K562 (cell line): ENCODE measurements at regions not wholly inside any gene's neighbourhood (a gene's known extent, or its start where the extent isn't known, plus 50 kb on each side); places are given as distances from the start of the nearest gene placed in this dataset.

Experiments used
- ATAC-seq: fragments of 200-7000 bp; cut with Tn5 transposase; 3 replicates; pipeline ENCODE4 v1.9.1; 2020; ENCODE audit warnings: moderate library complexity
- BruUV-seq: library from RNA; stranded (reverse); fragments of 400-500 nt; replicated peaks from 2 replicates; lab custom pipeline; 2021; lab: Mats Ljungman, UMichigan
- CTCF ChIA-PET: fragments of 300-600 bp; formaldehyde crosslinking; extraction: SDS; loops from one replicate; lab custom pipeline; 2021; ENCODE audit warnings: low intra/inter-chr PET ratio; lab: Yijun Ruan, JAX
- POLR2A ChIA-PET: fragments of 300-600, 350-650 bp; sonication (Branson Sonifier 250); formaldehyde crosslinking; extraction: SDS; loops from one replicate; lab custom pipeline; 2021; ENCODE audit warnings: antibody characterized with exemption, inconsistent platforms; lab: Yijun Ruan, JAX
- DNase-seq, 4 experiments: peaks; one replicate each; pipeline versions ENCODE4 v3.0.0 to v3.0.0-alpha.2; 2011 to 2018; ENCODE audit warnings: low spot score in 3 of 4, mixed read lengths in 3 of 4; ENCODE audit errors: extremely low read depth in 1 of 4
- FAIRE-seq: peaks from 2 replicates; lab custom pipeline; 2011; peaks lifted over from hg19 to GRCh38; lab: Jason Lieb, UNC
- H2AFZ ChIP-seq: 2 replicates; pipeline ENCODE4 v1.6.0; 2011; ENCODE audit warnings: low read depth, low read length, control low read depth, inconsistent platforms
- H3K27ac ChIP-seq: fragments of 200-600 bp; 3 replicates; pipeline ENCODE4 v1.8.0; 2011; ENCODE audit warnings: low read depth, mild to moderate bottlenecking, control low read depth, inconsistent platforms, low read length, moderate library complexity, mixed read lengths; ENCODE audit errors: extremely low read depth
- H3K27me3 ChIP-seq, 2 experiments: fragments of 300-600 bp in 1 of 2; 2 replicates in 1 of 2; 3 replicates in 1 of 2; pipeline versions ENCODE4 v1.6.0 to v1.8.0; 2011; ENCODE audit warnings: inconsistent platforms in 2 of 2, low read length in 2 of 2, mild to moderate bottlenecking in 1 of 2, mixed read lengths in 1 of 2, moderate library complexity in 1 of 2; ENCODE audit not compliant: control insufficient read depth in 2 of 2, insufficient read depth in 2 of 2
- H3K36me3 ChIP-seq: fragments of 300-600 bp; 3 replicates; pipeline ENCODE4 v1.8.0; 2011; ENCODE audit warnings: mild to moderate bottlenecking, low read length, inconsistent platforms; ENCODE audit not compliant: control insufficient read depth, insufficient read depth
- H3K4me1 ChIP-seq, 2 experiments: fragments of 200-600 bp in 1 of 2; replicated peaks in 1 of 2; 2 replicates in 1 of 2; 3 replicates in 1 of 2; pipeline versions ENCODE4 v1.5.1 to v1.8.0; 2011; ENCODE audit warnings: inconsistent platforms in 2 of 2, low read length in 2 of 2, mild to moderate bottlenecking in 1 of 2, mixed read lengths in 1 of 2, moderate library complexity in 1 of 2; ENCODE audit not compliant: control insufficient read depth in 2 of 2, insufficient read depth in 2 of 2
- H3K4me2 ChIP-seq: 2 replicates; pipeline ENCODE4 v1.6.1; 2011; ENCODE audit warnings: low read length, control low read depth, inconsistent platforms, mixed read lengths; ENCODE audit not compliant: insufficient read depth
- H3K4me3 ChIP-seq: fragments of 200-600 bp; sonication (generic), shearing (Covaris generic); 2 replicates; pipeline ENCODE4 v1.5.1; 2016; ENCODE audit warnings: control low read depth, inconsistent platforms
- H3K79me2 ChIP-seq: fragments of 200-600 bp; 3 replicates; pipeline ENCODE4 v1.8.0; 2011; ENCODE audit warnings: low read length, inconsistent platforms; ENCODE audit not compliant: control insufficient read depth, insufficient read depth
- H3K9ac ChIP-seq, 2 experiments: 2 replicates each; pipeline versions ENCODE4 v1.6.0 to v1.6.1; 2011; ENCODE audit warnings: low read depth in 2 of 2, low read length in 2 of 2, control low read depth in 1 of 2, inconsistent platforms in 1 of 2, mild to moderate bottlenecking in 1 of 2, mixed read lengths in 1 of 2; ENCODE audit not compliant: insufficient read depth in 1 of 2
- H3K9me1 ChIP-seq: one replicate; pipeline ENCODE4 v1.6.0; 2011; ENCODE audit warnings: inconsistent platforms, mild to moderate bottlenecking, low read length, moderate library complexity; ENCODE audit not compliant: control insufficient read depth, insufficient read depth
- H3K9me3 ChIP-seq: replicated peaks from 2 replicates; pipeline ENCODE4 v1.5.1; 2011; ENCODE audit warnings: low read depth, low read length, inconsistent platforms; ENCODE audit not compliant: control insufficient read depth, insufficient read depth
- H4K20me1 ChIP-seq: replicated peaks from 2 replicates; pipeline ENCODE4 v1.6.1; 2011; ENCODE audit warnings: low read length, inconsistent platforms, mixed read lengths; ENCODE audit not compliant: control insufficient read depth, insufficient read depth
- BCOR ChIP-seq: fragments of 450-650 bp; IDR thresholded peaks from 2 replicates; pipeline ENCODE4 v1.6.1; 2016
- CHCHD3 ChIP-seq: fragments of 250-450 bp; sonication (Bioruptor Pico); IDR thresholded peaks from 2 replicates; pipeline ENCODE4 v2.1.2; 2022; ENCODE audit warnings: mild to moderate bottlenecking
- HEY1 ChIP-seq: fragments of 250-450 bp; sonication (Bioruptor Pico); IDR thresholded peaks from 2 replicates; pipeline ENCODE4 v1.5.0; 2020; ENCODE audit warnings: mild to moderate bottlenecking, moderate library complexity, borderline replicate concordance
- MAFK ChIP-seq: IDR thresholded peaks from 2 replicates; pipeline ENCODE4 v1.6.1; 2011; ENCODE audit warnings: low read length, improper control_type of control experiment
- PTBP1 ChIP-seq: fragments of 200-400 bp; formaldehyde crosslinking; IDR thresholded peaks from 2 replicates; pipeline ENCODE4 v1.6.1; 2017; ENCODE audit warnings: low read depth, low read length
- RFX5 ChIP-seq: IDR thresholded peaks from 2 replicates; pipeline ENCODE4 v1.6.1; 2011; ENCODE audit warnings: low read depth, mild to moderate bottlenecking, improper control_type of control experiment, low read length
- SMARCA4 ChIP-seq: fragments of 450-650 bp; IDR thresholded peaks from 2 replicates; pipeline ENCODE4 v1.6.1; 2016
- TRIM24 ChIP-seq, 2 experiments: fragments of 450-650 bp; IDR thresholded peaks; 2 replicates each; pipeline ENCODE4 v1.6.1; 2016
- TSC22D4 ChIP-seq: fragments of 450-650 bp; IDR thresholded peaks from 2 replicates; pipeline ENCODE4 v1.6.1; 2016; ENCODE audit warnings: missing genetic modification characterization, missing biosample characterization, control low read depth
- XRCC3 ChIP-seq: fragments of 450-650 bp; IDR thresholded peaks from 2 replicates; pipeline ENCODE4 v1.6.1; 2017; ENCODE audit warnings: mild to moderate bottlenecking, moderate library complexity
- ZNF23 ChIP-seq: fragments of 250-450 bp; sonication (Bioruptor Pico); IDR thresholded peaks from 2 replicates; pipeline ENCODE4 v1.4.0; 2020; ENCODE audit warnings: mild to moderate bottlenecking
- ZNF311 ChIP-seq: fragments of 250-450 bp; sonication (Bioruptor Pico); IDR thresholded peaks from 2 replicates; pipeline ENCODE4 v1.4.0; 2020; ENCODE audit warnings: mild to moderate bottlenecking, moderate library complexity
- ZNF57 ChIP-seq: fragments of 450-650 bp; formaldehyde crosslinking; IDR thresholded peaks from 2 replicates; pipeline ENCODE4 v1.4.0; 2020; ENCODE audit warnings: mild to moderate bottlenecking, moderate library complexity
- WGBS: fragments of 100-300 bp; shearing (Covaris generic); methylation state at CpG from one replicate; pipeline ENCODE4 v1.1.6; 2016; ENCODE audit warnings: low coverage, mixed read lengths; ENCODE audit not compliant: insufficient coverage; ENCODE audit errors: missing lambda C conversion rate; 5-methylcytosine and 5-hydroxymethylcytosine counted together
- in situ Hi-C: fragments of 300-500 bp; cut with MboI; formaldehyde crosslinking; loops from 4 replicates; pipeline ENCODE4 v1.15.0; 2018; ENCODE audit warnings: inconsistent platforms, mixed read lengths
- intact Hi-C: fragments of 100-400 bp; cut with micrococcal nuclease; formaldehyde crosslinking; loops from 2 replicates; pipeline ENCODE4 v1.14.2; 2022

- no peak for TF ChIP-seq RFX5
These were observed 824.9 kb upstream of the CRIM1 start (continued) for GRCh38 chr2:35530615-35531135.

- Histone ChIP-seq H4K20me1 (no peaks in the 10 kb centered on the region), H3K27ac (no peak overlapping the region), H3K4me1 (no peaks in the 10 kb centered on the region), H3K9me1 (no peaks in the 10 kb centered on the region), H3K9me3 (peaks cover 2% of the 10 kb centered on the region; the same call in 1 of the 2 replicates), H3K4me2 (no peak overlapping the region), H2AFZ (no peak overlapping the region), H3K27me3 (no peaks in the 10 kb centered on the region), H3K36me3 (no peaks in the 10 kb centered on the region), H3K4me3 (no peak overlapping the region), H3K79me2 (no peaks in the 10 kb centered on the region), H3K9ac (no peak overlapping the region)
- no peak for ATAC-seq
- no peak for FAIRE-seq
- WGBS, result 3% methylated on average over 2 of the region's 2 CpGs
- ChIA-PET POLR2A (no interaction called here), CTCF (no interaction called here)
- no TSS peak for BruUV-seq
- no peak for DNase-seq
- intact Hi-C loops, result no loop called here
- TF ChIP-seq PTBP1 (no peak), HEY1 (CRISPR knock-in tag) (no peak), ZNF311 (CRISPR knock-in tag) (no peak), TSC22D4 (tag) (no peak), TRIM24 (IDR thresholded peaks at IDR 0.05) (no peak), SMARCA4 (no peak), CHCHD3 (CRISPR knock-in tag) (no peak), MAFK (no peak), BCOR (no peak), ZNF57 (CRISPR knock-in tag) (no peak), ZNF23 (CRISPR knock-in tag) (no peak), XRCC3 (no peak)
- in situ Hi-C loops, result no loop called here
These were observed 828.8 kb upstream of the CRIM1 start for GRCh38 chr2:35526741-35527140.
